C4-2B (cell line): ENCODE measurements at regions not wholly inside any gene's neighbourhood (a gene's known extent, or its start where the extent isn't known, plus 50 kb on each side); places are given as distances from the start of the nearest gene placed in this dataset.
"Not testable (repeated sequence)": the region's sequence is repeated elsewhere in the genome, so short reads cannot be mapped to it uniquely, and the experiment has no call there.

Experiments used
- CTCF ChIP-seq: fragments of 450-650 bp; conservative IDR thresholded peaks from 2 replicates; pipeline ENCODE4 v1.5.1; 2017; ENCODE audit warnings: mild to moderate bottlenecking
- ZFX ChIP-seq: fragments of 450-650 bp; IDR thresholded peaks from 2 replicates; pipeline ENCODE4 v1.6.1; 2017

GRCh38 chr7:3182055-3182454 lies 119.0 kb upstream of the SDK1 start:
- TF ChIP-seq CTCF, ZFX: not testable (repeated sequence)
